ENCODE measurements at regions not wholly inside any gene's neighbourhood (a gene's known extent, or its start where the extent isn't known, plus 50 kb on each side); places are given as distances from the start of the nearest gene placed in this dataset.

- dilution Hi-C loops (cut with HindIII; ENCODE audit: low sequenced_read_pairs, unreplicated experiment) (no loop called here), intact Hi-C loops (cut with micrococcal nuclease) (no loop called here), in situ Hi-C loops (cut with MboI; ENCODE audit: low sequenced_read_pairs) (no loop called here)
- no peak for TF ChIP-seq MAFK (IDR thresholded peaks at IDR 0.05; ENCODE audit: low read depth, low read length)
- TF ChIP-seq RFX5 (IDR thresholded peaks at IDR 0.05; ENCODE audit: low read depth, low read length), result no peak
- TF ChIP-seq NFE2L2 (IDR thresholded peaks at IDR 0.05; ENCODE audit: low read depth, low read length), result no peak
- TF ChIP-seq SMC3 (IDR thresholded peaks at IDR 0.05; ENCODE audit: low read depth, low read length), result no peak
- no peak for TF ChIP-seq BHLHE40 (IDR thresholded peaks at IDR 0.05; ENCODE audit: low read depth, low read length)
- no peak for TF ChIP-seq RAD21 (IDR thresholded peaks at IDR 0.05; ENCODE audit: low read length)
- no peak for TF ChIP-seq CTCF (conservative IDR thresholded peaks at IDR 0.05; ENCODE audit: low read depth, low read length)
- no peak for TF ChIP-seq CEBPB (IDR thresholded peaks at IDR 0.05; ENCODE audit: low read depth, low read length)
- TF ChIP-seq ELK1 (IDR thresholded peaks at IDR 0.05; ENCODE audit: borderline replicate concordance, low read depth, low read length), result no peak
- no peak for TF ChIP-seq USF2 (IDR thresholded peaks at IDR 0.05; ENCODE audit: low read depth, low read length)
- TF ChIP-seq CHD1 (IDR thresholded peaks at IDR 0.05; ENCODE audit: low read depth, low read length), result no peak
- TF ChIP-seq POLR2A (IDR thresholded peaks at IDR 0.05; ENCODE audit: low read depth, low read length), result no peak
- TF ChIP-seq RCOR1 (IDR thresholded peaks at IDR 0.05; ENCODE audit: insufficient replicate concordance, low read length), result no peak
- TF ChIP-seq MXI1 (IDR thresholded peaks at IDR 0.05; ENCODE audit: borderline replicate concordance, low read depth, low read length), result no peak
- no peak overlapping the region for H2BK15ac ChIP-seq (ENCODE audit: low read depth, low read length)
- no peak overlapping the region for H3K4me3 ChIP-seq (ENCODE audit: insufficient read depth, low read depth, low read length)
- no peaks in the 10 kb centered on the region for H3K27me3 ChIP-seq (ENCODE audit: control insufficient read depth, insufficient read depth, low read length)
- ATAC-seq (ENCODE audit: low read depth) (no peak), DNase-seq (no peak)
- ChIA-PET POLR2A (ENCODE audit: unreplicated experiment) (no interaction called here), CTCF (interaction anchor here (0.6 to 0.7 kb wide), 2 partner anchors 21 to 744 kb away, joined by 3 to 4 read pairs; no protein-coding TSS in a partner anchor)
- no peak overlapping the region for H3K14ac ChIP-seq (replicated peaks; ENCODE audit: low read depth, low read length)
- no peak overlapping the region for H3K4me2 ChIP-seq (ENCODE audit: low read depth, low read length)
- H3K4ac ChIP-seq (ENCODE audit: low read depth, low read length), result no peak overlapping the region
- no peak overlapping the region for H3K18ac ChIP-seq (ENCODE audit: low read depth, low read length)
- no peak overlapping the region for H2AFZ ChIP-seq (replicated peaks; ENCODE audit: low read length, poor library complexity)
- no peaks in the 10 kb centered on the region for H3K36me3 ChIP-seq (ENCODE audit: control insufficient read depth, insufficient read depth, low read length)
- H3K79me1 ChIP-seq (ENCODE audit: low read depth in 1 of 2, low read length in 2 of 2), result no peaks in the 10 kb centered on the region
- H3K9ac ChIP-seq (ENCODE audit: low read depth, low read length), result no peak overlapping the region
- no peak overlapping the region for H3K27ac ChIP-seq (ENCODE audit: insufficient read depth, low read length)
- no peaks in the 10 kb centered on the region for H3K9me1 ChIP-seq (ENCODE audit: insufficient read depth, low read length)
- H4K5ac ChIP-seq (ENCODE audit: low read depth, low read length), result no peak overlapping the region
- H2BK5ac ChIP-seq (ENCODE audit: low read depth, low read length, poor library complexity, severe bottlenecking), result no peak overlapping the region
- no peak overlapping the region for H2BK20ac ChIP-seq (ENCODE audit: low read depth, low read length)
- no peak overlapping the region for H4K8ac ChIP-seq (ENCODE audit: low read depth in 2 of 2, low read length in 2 of 2)
- no peak overlapping the region for H3K56ac ChIP-seq (ENCODE audit: extremely low read depth, insufficient read depth, low read length)
- H3K9me3 ChIP-seq (ENCODE audit: control insufficient read depth, insufficient read depth, low read length), result no peaks in the 10 kb centered on the region
- no peak overlapping the region for H4K91ac ChIP-seq (ENCODE audit: insufficient read depth, low read depth, low read length)
- no peak overlapping the region for H2BK120ac ChIP-seq (ENCODE audit: low read depth, low read length)
- no TSS peak for BruUV-seq (replicated peaks)
- H2AK5ac ChIP-seq (ENCODE audit: low read depth, low read length), result no peak overlapping the region
- H3K23ac ChIP-seq (ENCODE audit: low read depth, low read length), result no peak overlapping the region
- H4K20me1 ChIP-seq (ENCODE audit: insufficient read depth, low read length), result no peaks in the 10 kb centered on the region
- no peak overlapping the region for H2AK9ac ChIP-seq (replicated peaks; ENCODE audit: low read depth, low read length, poor library complexity)
- no peaks in the 10 kb centered on the region for H3K4me1 ChIP-seq (ENCODE audit: control insufficient read depth, insufficient read depth, low read length)
Measured at GRCh38 chr4:138010639-138011038, 231.5 kb downstream of the SLC7A11 start.

Data from IMR-90 (cell line).